ENCODE measurements at regions not wholly inside any gene's neighbourhood (a gene's known extent, or its start where the extent isn't known, plus 50 kb on each side); places are given as distances from the start of the nearest gene placed in this dataset.
"Not testable (repeated sequence)": the region's sequence is repeated elsewhere in the genome, so short reads cannot be mapped to it uniquely, and the experiment has no call there.

- Histone ChIP-seq H3K9me3 (ENCODE audit: control insufficient read depth, insufficient read depth, low read length) (peaks cover 13% of the 10 kb centered on the region), H3K9me2 (replicated peaks; ENCODE audit: control insufficient read depth, low read length) (no peaks in the 10 kb centered on the region), H4K20me1 (ENCODE audit: control insufficient read depth, insufficient read depth, low read depth, low read length) (no peaks in the 10 kb centered on the region), H3K4me3 (ENCODE audit: low read length) (no peak overlapping the region), H3K36me3 (ENCODE audit: control insufficient read depth, low read length) (no peaks in the 10 kb centered on the region), H3K79me2 (ENCODE audit: control insufficient read depth, low read length) (no peaks in the 10 kb centered on the region), H3K4me1 (ENCODE audit: control insufficient read depth, low read length) (no peaks in the 10 kb centered on the region), H3K27me3 (ENCODE audit: control insufficient read depth, low read length) (no peaks in the 10 kb centered on the region), H3F3A (ENCODE audit: control insufficient read depth, insufficient read depth) (no peaks in the 10 kb centered on the region), H3K4me2 (ENCODE audit: low read length) (no peak overlapping the region), H3K27ac (ENCODE audit: low read depth, low read length) (no peak overlapping the region)
- TF ChIP-seq EZH2phosphoT487 (IDR thresholded peaks at IDR 0.05; ENCODE audit: borderline replicate concordance, low read length), result no peak
- TF ChIP-seq CTCF (IDR thresholded peaks at IDR 0.05; ENCODE audit: low read depth, low read length, poor library complexity, severe bottlenecking), result no peak
These were observed 117.9 kb upstream of the SPATA31C2 start for GRCh38 chr9:88256216-88256615.

- H3K27me3 ChIP-seq (ENCODE audit: control insufficient read depth, low read length); H3K4me1 ChIP-seq (ENCODE audit: control insufficient read depth, low read length); H3K4me2 ChIP-seq (ENCODE audit: low read length); H3K4me3 ChIP-seq (ENCODE audit: low read length); H4K20me1 ChIP-seq (ENCODE audit: control insufficient read depth, insufficient read depth, low read depth, low read length); H3K27ac ChIP-seq (ENCODE audit: low read depth, low read length); H3F3A ChIP-seq (ENCODE audit: control insufficient read depth, insufficient read depth); H3K9me2 ChIP-seq (replicated peaks; ENCODE audit: control insufficient read depth, low read length); H3K79me2 ChIP-seq (ENCODE audit: control insufficient read depth, low read length); H3K36me3 ChIP-seq (ENCODE audit: control insufficient read depth, low read length): not testable (repeated sequence)
- H3K9me3 ChIP-seq (ENCODE audit: control insufficient read depth, insufficient read depth, low read length), result peaks cover 13% of the 10 kb centered on the region
These were observed 117.5 kb upstream of the SPATA31C2 start for GRCh38 chr9:88255806-88256205.

- no peaks in the 10 kb centered on the region for H3K9me2 ChIP-seq (replicated peaks; ENCODE audit: control insufficient read depth, low read length)
- no peaks in the 10 kb centered on the region for H3K36me3 ChIP-seq (ENCODE audit: control insufficient read depth, low read length)
- TF ChIP-seq CTCF (IDR thresholded peaks at IDR 0.05; ENCODE audit: low read depth, low read length, poor library complexity, severe bottlenecking) (no peak), EZH2phosphoT487 (IDR thresholded peaks at IDR 0.05; ENCODE audit: borderline replicate concordance, low read length) (no peak)
- no peak overlapping the region for H3K4me3 ChIP-seq (ENCODE audit: low read length)
- H3F3A ChIP-seq (ENCODE audit: control insufficient read depth, insufficient read depth), result no peaks in the 10 kb centered on the region
- H3K27ac ChIP-seq (ENCODE audit: low read depth, low read length), result no peak overlapping the region
- H3K27me3 ChIP-seq (ENCODE audit: control insufficient read depth, low read length), result no peaks in the 10 kb centered on the region
- H3K9me3 ChIP-seq (ENCODE audit: control insufficient read depth, insufficient read depth, low read length), result peaks cover 13% of the 10 kb centered on the region
- H3K4me1 ChIP-seq (ENCODE audit: control insufficient read depth, low read length), result no peaks in the 10 kb centered on the region
- no peak overlapping the region for H3K4me2 ChIP-seq (ENCODE audit: low read length)
- H4K20me1 ChIP-seq (ENCODE audit: control insufficient read depth, insufficient read depth, low read depth, low read length), result no peaks in the 10 kb centered on the region
- no peaks in the 10 kb centered on the region for H3K79me2 ChIP-seq (ENCODE audit: control insufficient read depth, low read length)
These were observed 113.6 kb upstream of the SPATA31C2 start for GRCh38 chr9:88251903-88252302.

GRCh38 chr9:88243736-88244135 is 105.5 kb upstream of the SPATA31C2 start:
- no peaks in the 10 kb centered on the region for H4K20me1 ChIP-seq (ENCODE audit: control insufficient read depth, insufficient read depth, low read depth, low read length)
- no peaks in the 10 kb centered on the region for H3K36me3 ChIP-seq (ENCODE audit: control insufficient read depth, low read length)
- no peak overlapping the region for H3K4me3 ChIP-seq (ENCODE audit: low read length)
- no peaks in the 10 kb centered on the region for H3K4me1 ChIP-seq (ENCODE audit: control insufficient read depth, low read length)
- no peaks in the 10 kb centered on the region for H3K9me3 ChIP-seq (ENCODE audit: control insufficient read depth, insufficient read depth, low read length)
- no peaks in the 10 kb centered on the region for H3F3A ChIP-seq (ENCODE audit: control insufficient read depth, insufficient read depth)
- no peak for TF ChIP-seq CTCF (IDR thresholded peaks at IDR 0.05; ENCODE audit: low read depth, low read length, poor library complexity, severe bottlenecking)
- TF ChIP-seq EZH2phosphoT487 (IDR thresholded peaks at IDR 0.05; ENCODE audit: borderline replicate concordance, low read length), result no peak
- H3K27me3 ChIP-seq (ENCODE audit: control insufficient read depth, low read length), result no peaks in the 10 kb centered on the region
- H3K79me2 ChIP-seq (ENCODE audit: control insufficient read depth, low read length), result no peaks in the 10 kb centered on the region
- H3K9me2 ChIP-seq (replicated peaks; ENCODE audit: control insufficient read depth, low read length), result no peaks in the 10 kb centered on the region
- H3K4me2 ChIP-seq (ENCODE audit: low read length), result no peak overlapping the region
- no peak overlapping the region for H3K27ac ChIP-seq (ENCODE audit: low read depth, low read length)

Data from DOHH2 (cell line).